HG03460 (cell line): ENCODE measurements at regions not wholly inside any gene's neighbourhood (a gene's known extent, or its start where the extent isn't known, plus 50 kb on each side); places are given as distances from the start of the nearest gene placed in this dataset.
"Not testable (repeated sequence)": the region's sequence is repeated elsewhere in the genome, so short reads cannot be mapped to it uniquely, and the experiment has no call there.

Experiments
- ATAC-seq: cut with Tn5 transposase; IDR thresholded peaks from one replicate; pipeline ENCODE4 v1.9.1; 2021; ENCODE audit not compliant: unreplicated experiment

GRCh38 chr6:84847390-84848160 lies 83.2 kb upstream of the TBX18 start:
- no peak for ATAC-seq

GRCh38 chr6:84842525-84843166 lies 78.2 kb upstream of the TBX18 start:
- no peak for ATAC-seq

- ATAC-seq: not testable (repeated sequence)
These were observed 72.9 kb upstream of the TBX18 start for GRCh38 chr6:84837068-84837866.

- no peak for ATAC-seq
These were observed 72.0 kb upstream of the TBX18 start for GRCh38 chr6:84836366-84836765.

- no peak for ATAC-seq
These were observed 70.9 kb upstream of the TBX18 start for GRCh38 chr6:84835340-84835739.

- ATAC-seq: not testable (repeated sequence)
These were observed 67.5 kb upstream of the TBX18 start for GRCh38 chr6:84831924-84832323.

- ATAC-seq: no peak
These were observed 61.1 kb upstream of the TBX18 start for GRCh38 chr6:84825461-84825860.

- not testable (repeated sequence) for ATAC-seq
These were observed 56.9 kb upstream of the TBX18 start for GRCh38 chr6:84821314-84821713.

GRCh38 chr6:84816741-84817140 lies 52.3 kb upstream of the TBX18 start:
- ATAC-seq: no peak

GRCh38 chr6:84815896-84816735 lies 51.7 kb upstream of the TBX18 start:
- ATAC-seq: no peak
